IPS DF 6.9 (cell line): ENCODE measurements at regions not wholly inside any gene's neighbourhood (a gene's known extent, or its start where the extent isn't known, plus 50 kb on each side); places are given as distances from the start of the nearest gene placed in this dataset.
"Not testable (repeated sequence)": the region's sequence is repeated elsewhere in the genome, so short reads cannot be mapped to it uniquely, and the experiment has no call there.

ENCODE experiments used
- DNase-seq: peaks from one replicate; pipeline ENCODE4 v3.0.0-alpha.2; 2013; ENCODE audit warnings: low read depth, low spot score
- H3K27ac ChIP-seq: one replicate; pipeline ENCODE4 v1.5.1; 2013; ENCODE audit warnings: low read length, control low read depth
- H3K27me3 ChIP-seq: 2 replicates; pipeline ENCODE4 v1.6.1; 2013; ENCODE audit warnings: mild to moderate bottlenecking, low read length; ENCODE audit not compliant: control insufficient read depth, insufficient read depth
- H3K36me3 ChIP-seq: 2 replicates; pipeline ENCODE4 v1.6.1; 2013; ENCODE audit warnings: low read length; ENCODE audit not compliant: control insufficient read depth, insufficient read depth
- H3K4me1 ChIP-seq: 2 replicates; pipeline ENCODE4 v1.6.1; 2013; ENCODE audit warnings: low read length; ENCODE audit not compliant: control insufficient read depth, insufficient read depth
- H3K4me3 ChIP-seq: 2 replicates; pipeline ENCODE4 v1.5.1; 2013; ENCODE audit warnings: mild to moderate bottlenecking, low read length
- H3K9me3 ChIP-seq: 2 replicates; pipeline ENCODE4 v1.6.1; 2013; ENCODE audit warnings: low read length, inconsistent platforms; ENCODE audit not compliant: control insufficient read depth, insufficient read depth
- WGBS: extraction: QIAGEN DNeasy Blood & Tissue Kit; methylation state at CpG from one replicate; pipeline ENCODE4 v1.1.7; 2013; ENCODE audit warnings: mixed read lengths, missing lambda C conversion rate; ENCODE audit not compliant: insufficient read length, insufficient coverage; 5-methylcytosine and 5-hydroxymethylcytosine counted together

GRCh38 chr3:158026236-158026635, 80.0 kb downstream of the SHOX2 start:
- no peaks in the 10 kb centered on the region for H3K4me1 ChIP-seq
- H3K4me3 ChIP-seq: no peak overlapping the region
- no peaks in the 10 kb centered on the region for H3K27me3 ChIP-seq
- no peak for DNase-seq
- no peak overlapping the region for H3K27ac ChIP-seq
- no peaks in the 10 kb centered on the region for H3K36me3 ChIP-seq
- H3K9me3 ChIP-seq: no peaks in the 10 kb centered on the region

DNA sequence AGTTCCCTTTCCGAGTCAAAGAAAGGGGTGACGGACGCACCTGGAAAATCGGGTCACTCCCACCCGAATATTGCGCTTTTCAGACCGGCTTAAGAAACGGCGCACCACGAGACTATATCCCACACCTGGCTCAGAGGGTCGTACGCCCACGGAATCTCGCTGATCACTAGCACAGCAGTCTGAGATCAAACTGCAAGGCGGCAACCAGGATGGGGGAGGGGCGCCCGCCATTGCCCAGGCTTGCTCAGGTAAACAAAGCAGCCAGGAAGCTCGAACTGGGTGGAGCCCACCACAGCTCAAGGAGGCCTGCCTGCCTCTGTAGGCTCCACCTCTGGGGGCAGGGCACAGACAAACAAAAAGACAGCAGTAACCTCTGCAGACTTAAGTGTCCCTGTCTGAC, 86.3 kb downstream of the SHOX2 start:
- not testable (repeated sequence) for H3K9me3 ChIP-seq, H3K27me3 ChIP-seq, H3K4me3 ChIP-seq, H3K4me1 ChIP-seq, DNase-seq, H3K36me3 ChIP-seq, H3K27ac ChIP-seq
- no CpG with 5 or more reads among the region's 18 CpGs for WGBS

GRCh38 chr3:158018462-158018861, 87.8 kb downstream of the SHOX2 start:
- no CpG with 5 or more reads among the region's 1 CpG for WGBS
- no peaks in the 10 kb centered on the region for H3K27me3 ChIP-seq
- no peak for DNase-seq

DNA sequence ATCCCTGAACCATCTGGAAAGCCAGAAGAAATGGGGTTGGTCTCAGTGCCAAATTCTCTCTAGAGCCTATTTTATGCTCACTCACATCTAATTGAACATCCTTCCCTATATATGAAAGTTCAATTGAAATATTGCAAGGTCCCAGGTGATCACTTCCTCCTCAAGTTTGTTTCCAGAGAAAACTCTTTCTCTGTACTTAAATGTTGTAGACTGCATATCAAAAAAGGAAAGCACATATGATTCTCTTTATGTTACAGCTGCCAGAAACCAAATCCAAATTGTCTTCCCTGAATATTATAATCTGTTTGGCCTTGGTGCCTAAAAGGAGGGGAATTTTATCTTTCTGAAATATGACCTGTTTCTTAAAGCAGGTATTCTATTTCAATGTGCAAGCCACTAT, 93.3 kb downstream of the SHOX2 start:
- DNase-seq: no peak
- H3K27ac ChIP-seq: no peak overlapping the region
- H3K36me3 ChIP-seq: no peaks in the 10 kb centered on the region
- no peaks in the 10 kb centered on the region for H3K4me1 ChIP-seq
- no peaks in the 10 kb centered on the region; the same call in 1 of the 2 replicates for H3K9me3 ChIP-seq
- no peaks in the 10 kb centered on the region for H3K27me3 ChIP-seq
- H3K4me3 ChIP-seq: no peak overlapping the region

More at GRCh38 chr3:158018462-158018861, 87.8 kb downstream of the SHOX2 start:
- Histone ChIP-seq H3K27ac (no peak overlapping the region), H3K4me3 (no peak overlapping the region), H3K36me3 (no peaks in the 10 kb centered on the region), H3K4me1 (no peaks in the 10 kb centered on the region), H3K9me3 (no peaks in the 10 kb centered on the region)

GRCh38 chr3:158005391-158006100, 100.7 kb downstream of the SHOX2 start:
- no peak for DNase-seq
- no peak overlapping the region for H3K27ac ChIP-seq
- WGBS: no CpG with 5 or more reads among the region's 10 CpGs
- H3K36me3 ChIP-seq: no peaks in the 10 kb centered on the region
- H3K9me3 ChIP-seq: no peaks in the 10 kb centered on the region; the same call in 1 of the 2 replicates
- H3K27me3 ChIP-seq: no peaks in the 10 kb centered on the region
- H3K4me1 ChIP-seq: no peaks in the 10 kb centered on the region
- no peak overlapping the region for H3K4me3 ChIP-seq

- H3K4me1 ChIP-seq: no peaks in the 10 kb centered on the region
- no CpG with 5 or more reads among the region's 5 CpGs for WGBS
Measured at GRCh38 chr3:157999246-157999645, 107.0 kb downstream of the SHOX2 start.

DNA sequence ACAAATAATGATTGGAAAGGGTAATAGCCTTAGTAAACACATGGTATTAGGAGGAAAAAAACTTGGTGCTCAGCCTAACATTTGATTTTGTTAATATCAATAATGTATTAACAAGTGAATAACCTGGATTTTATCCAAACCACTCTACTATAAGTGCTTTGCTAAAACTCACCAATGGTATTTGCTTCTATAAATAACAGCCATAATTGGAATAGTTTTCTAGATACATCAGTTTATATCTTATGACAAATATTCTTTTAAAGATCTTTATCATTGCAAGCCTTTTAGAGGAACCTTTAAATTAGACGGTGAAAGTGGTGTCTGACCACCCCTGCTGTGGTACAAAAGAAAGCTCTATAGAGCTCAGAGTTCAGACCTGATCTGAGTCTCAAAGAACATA, 123.9 kb downstream of the SHOX2 start:
- no CpG with 5 or more reads among the region's 1 CpG for WGBS
- H3K27ac ChIP-seq: no peak overlapping the region
- no peaks in the 10 kb centered on the region for H3K4me1 ChIP-seq

More at GRCh38 chr3:157999246-157999645, 107.0 kb downstream of the SHOX2 start:
- Histone ChIP-seq H3K9me3 (no peaks in the 10 kb centered on the region), H3K36me3 (no peaks in the 10 kb centered on the region), H3K27me3 (no peaks in the 10 kb centered on the region), H3K27ac (no peak overlapping the region), H3K4me3 (no peak overlapping the region)
- no peak for DNase-seq

GRCh38 chr3:157981819-157982218, 124.4 kb downstream of the SHOX2 start:
- DNase-seq: no peak
- H3K27me3 ChIP-seq: no peaks in the 10 kb centered on the region
- no peaks in the 10 kb centered on the region for H3K36me3 ChIP-seq
- H3K4me1 ChIP-seq: no peaks in the 10 kb centered on the region
- no CpG with 5 or more reads among the region's 3 CpGs for WGBS
- H3K9me3 ChIP-seq: no peaks in the 10 kb centered on the region
- no peak overlapping the region for H3K4me3 ChIP-seq
- H3K27ac ChIP-seq: no peak overlapping the region

More for the DNA sequence above, 123.9 kb downstream of the SHOX2 start:
- H3K27me3 ChIP-seq: no peaks in the 10 kb centered on the region
- no peaks in the 10 kb centered on the region for H3K9me3 ChIP-seq
- H3K36me3 ChIP-seq: no peaks in the 10 kb centered on the region
- H3K4me3 ChIP-seq: no peak overlapping the region
- no peak for DNase-seq

GRCh38 chr3:157979022-157979421, 127.2 kb downstream of the SHOX2 start:
- Histone ChIP-seq H3K27ac (no peak overlapping the region), H3K36me3 (no peaks in the 10 kb centered on the region), H3K4me1 (no peaks in the 10 kb centered on the region), H3K9me3 (no peaks in the 10 kb centered on the region), H3K27me3 (no peaks in the 10 kb centered on the region), H3K4me3 (no peak overlapping the region)
- DNase-seq: no peak
- WGBS: no CpG with 5 or more reads among the region's 1 CpG

- Histone ChIP-seq H3K4me1 (no peaks in the 10 kb centered on the region), H3K36me3 (no peaks in the 10 kb centered on the region), H3K4me3 (no peak overlapping the region), H3K9me3 (no peaks in the 10 kb centered on the region), H3K27me3 (no peaks in the 10 kb centered on the region), H3K27ac (no peak overlapping the region)
- no CpG with 5 or more reads among the region's 2 CpGs for WGBS
- DNase-seq: no peak
Measured at GRCh38 chr3:157961665-157962064, 144.6 kb downstream of the SHOX2 start.

DNA sequence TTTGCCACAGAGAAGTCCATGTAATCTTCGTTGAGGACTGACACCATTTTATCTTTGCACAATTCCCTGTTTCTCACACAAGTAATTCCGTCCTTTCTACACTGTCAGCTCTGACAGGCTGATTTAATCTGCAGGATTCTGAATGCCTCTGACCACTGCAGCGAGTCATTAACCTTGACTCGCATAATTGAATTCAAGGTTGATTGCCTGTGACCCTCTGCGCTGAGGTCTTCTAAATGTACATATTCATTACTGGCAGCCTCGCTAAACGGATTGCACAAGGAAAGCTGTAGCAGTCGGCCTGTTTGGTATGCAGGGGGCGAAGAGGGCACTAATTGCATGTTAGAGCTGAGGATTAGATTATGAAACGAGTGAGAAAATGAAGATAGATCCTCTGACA, 147.8 kb downstream of the SHOX2 start:
- DNase-seq: no peak
- Histone ChIP-seq H3K4me1 (no peaks in the 10 kb centered on the region), H3K9me3 (no peaks in the 10 kb centered on the region), H3K36me3 (no peaks in the 10 kb centered on the region), H3K27ac (no peak overlapping the region), H3K27me3 (no peaks in the 10 kb centered on the region), H3K4me3 (no peak overlapping the region)
- no CpG with 5 or more reads among the region's 10 CpGs for WGBS
